SK-N-SH (cell line): ENCODE measurements at regions not wholly inside any gene's neighbourhood (a gene's known extent, or its start where the extent isn't known, plus 50 kb on each side); places are given as distances from the start of the nearest gene placed in this dataset.

Source experiments
- CTCF ChIA-PET: fragments of 300-600, 350-600 bp; formaldehyde crosslinking; extraction: SDS; loops from one replicate; lab custom pipeline; 2021; lab: Yijun Ruan, JAX
- POLR2A ChIA-PET: fragments of 350-600 bp; sonication (Branson Sonifier 250); formaldehyde crosslinking; extraction: SDS; loops from one replicate; lab custom pipeline; 2020; ENCODE audit warnings: antibody characterized with exemption, inconsistent platforms; lab: Yijun Ruan, JAX
- DNase-seq: peaks from one replicate; pipeline ENCODE4 v3.0.0; 2012
- H2AFZ ChIP-seq: fragments of 200-600 bp; sonication (generic); 2 replicates; pipeline ENCODE4 v1.8.1; 2016; ENCODE audit warnings: antibody characterized with exemption, mild to moderate bottlenecking, low read depth
- H3F3A ChIP-seq: fragments of 200-600 bp; sonication (generic); replicated peaks from 2 replicates; pipeline ENCODE3; 2016; ENCODE audit warnings: antibody characterized with exemption, mild to moderate bottlenecking; ENCODE audit not compliant: insufficient read depth
- H3K27ac ChIP-seq, 2 experiments: fragments of 200-500 bp in 1 of 2; fragments of 200-600 bp in 1 of 2; sonication (Bioruptor generic) in 1 of 2; sonication (generic), shearing (Covaris generic) in 1 of 2; 2 replicates each; pipeline versions ENCODE4 v1.5.1 to v1.6.1; 2014 to 2016; ENCODE audit warnings: low read depth in 2 of 2, inconsistent platforms in 1 of 2, low read length in 1 of 2, mild to moderate bottlenecking in 1 of 2, mixed read lengths in 1 of 2
- H3K27me3 ChIP-seq: fragments of 200-600 bp; sonication (generic), shearing (Covaris generic); 2 replicates; pipeline ENCODE4 v1.6.1; 2016; ENCODE audit warnings: mixed run types; ENCODE audit not compliant: insufficient read depth
- H3K36me3 ChIP-seq, 2 experiments: fragments of 200-500 bp in 1 of 2; fragments of 200-600 bp in 1 of 2; sonication (Bioruptor generic) in 1 of 2; sonication (generic) in 1 of 2; replicated peaks in 1 of 2; 2 replicates each; pipeline versions ENCODE3 to v1.5.1; 2014 to 2016; ENCODE audit warnings: low read length in 1 of 2, mild to moderate bottlenecking in 1 of 2; ENCODE audit not compliant: insufficient read depth in 2 of 2, control insufficient read depth in 1 of 2
- H3K4me1 ChIP-seq, 2 experiments: fragments of 200-500 bp in 1 of 2; fragments of 200-600 bp in 1 of 2; sonication (Bioruptor generic) in 1 of 2; sonication (generic), shearing (Covaris generic) in 1 of 2; 2 replicates each; pipeline versions ENCODE4 v1.5.1 to v1.6.1; 2014 to 2016; ENCODE audit warnings: low read depth in 1 of 2, low read length in 1 of 2, mixed run types in 1 of 2; ENCODE audit not compliant: insufficient read depth in 2 of 2, control insufficient read depth in 1 of 2
- H3K4me2 ChIP-seq: fragments of 200-600 bp; sonication (generic), shearing (Covaris generic); 2 replicates; pipeline ENCODE4 v1.6.1; 2017; ENCODE audit warnings: mixed run types
- H3K4me3 ChIP-seq, 2 experiments: fragments of 200-500 bp in 1 of 2; fragments of 200-600 bp in 1 of 2; sonication (Bioruptor generic) in 1 of 2; sonication (generic), shearing (Covaris generic) in 1 of 2; 2 replicates each; pipeline versions ENCODE4 v1.5.1 to v1.8.1; 2014 to 2016; ENCODE audit warnings: low read depth in 2 of 2, inconsistent platforms in 1 of 2, low read length in 1 of 2, mild to moderate bottlenecking in 1 of 2, mixed read lengths in 1 of 2, moderate library complexity in 1 of 2
- H3K79me2 ChIP-seq: fragments of 200-600 bp; sonication (generic); 2 replicates; pipeline ENCODE4 v1.8.1; 2017; ENCODE audit warnings: mild to moderate bottlenecking; ENCODE audit not compliant: insufficient read depth
- H3K9ac ChIP-seq: fragments of 200-600 bp; sonication (generic); 2 replicates; pipeline ENCODE4 v1.6.1; 2017; ENCODE audit warnings: mixed run types
- H3K9me2 ChIP-seq: fragments of 200-600 bp; sonication (generic); 2 replicates; pipeline ENCODE4 v1.6.1; 2017; ENCODE audit warnings: mixed run types
- H3K9me3 ChIP-seq: fragments of 200-600 bp; sonication (generic); 2 replicates; pipeline ENCODE4 v1.6.1; 2017; ENCODE audit warnings: mixed run types, mild to moderate bottlenecking, moderate library complexity
- H4K20me1 ChIP-seq: fragments of 200-600 bp; sonication (generic); 2 replicates; pipeline ENCODE4 v1.6.1; 2017; ENCODE audit warnings: mild to moderate bottlenecking, mixed run types; ENCODE audit not compliant: insufficient read depth
- CHD2 ChIP-seq: fragments of 150-350 bp; IDR thresholded peaks from 2 replicates; pipeline ENCODE4 v1.6.1; 2018; ENCODE audit warnings: low read length; ENCODE audit not compliant: partially characterized antibody
- CTCF ChIP-seq: fragments of 200-600 bp; sonication (generic); IDR thresholded peaks from 2 replicates; pipeline ENCODE4 v1.6.1; 2017; ENCODE audit warnings: antibody characterized with exemption, mild to moderate bottlenecking, moderate library complexity
- FOXJ3 ChIP-seq: sonication (generic); formaldehyde crosslinking; IDR thresholded peaks from 2 replicates; pipeline ENCODE4 v1.5.1; 2020; ENCODE audit warnings: mild to moderate bottlenecking, missing genetic modification reagents
- FOXM1 ChIP-seq: IDR thresholded peaks from 2 replicates; pipeline ENCODE4 v1.4.0; 2012; ENCODE audit warnings: low read depth, mild to moderate bottlenecking
- IRF3 ChIP-seq: fragments of 150-350 bp; IDR thresholded peaks from 2 replicates; pipeline ENCODE4 v1.6.1; 2016; ENCODE audit warnings: mild to moderate bottlenecking, low read depth, low read length
- MEF2A ChIP-seq: IDR thresholded peaks from 2 replicates; pipeline ENCODE4 v1.4.0; 2012; ENCODE audit warnings: low read depth, borderline replicate concordance
- RCOR1 ChIP-seq: fragments of 150-350 bp; IDR thresholded peaks from 2 replicates; pipeline ENCODE4 v1.6.1; 2017; ENCODE audit warnings: antibody characterized with exemption, low read length
- REST ChIP-seq: IDR thresholded peaks from 2 replicates; pipeline ENCODE4 v1.6.1; 2012; ENCODE audit warnings: mild to moderate bottlenecking, low read depth, low read length, moderate library complexity
- RXRA ChIP-seq: IDR thresholded peaks from 2 replicates; pipeline ENCODE4 v1.4.0; 2012; ENCODE audit warnings: low read depth, mild to moderate bottlenecking, borderline replicate concordance
- SIN3A ChIP-seq: IDR thresholded peaks from 2 replicates; pipeline ENCODE4 v1.6.1; 2012; ENCODE audit warnings: low read depth, mild to moderate bottlenecking, low read length, moderate library complexity, borderline replicate concordance
- TCF12 ChIP-seq: IDR thresholded peaks from 2 replicates; pipeline ENCODE4 v1.4.0; 2012
- TEAD4 ChIP-seq: IDR thresholded peaks from 2 replicates; pipeline ENCODE4 v1.4.0; 2012; ENCODE audit warnings: mild to moderate bottlenecking, borderline replicate concordance; ENCODE audit not compliant: insufficient read depth
- USF1 ChIP-seq: IDR thresholded peaks from 2 replicates; pipeline ENCODE4 v1.4.0; 2012; ENCODE audit warnings: low read depth, borderline replicate concordance
- ZBTB33 ChIP-seq: IDR thresholded peaks from 2 replicates; pipeline ENCODE4 v1.4.0; 2012; ENCODE audit warnings: low read depth, borderline replicate concordance
- WGBS: methylation state at CpG from one replicate; pipeline ENCODE4 v1.1.6; 2017; ENCODE audit warnings: low lambda C conversion rate; 5-methylcytosine and 5-hydroxymethylcytosine counted together

GRCh38 chr7:67344481-67345193 lies 348.0 kb downstream of the TYW1 start:
- Histone ChIP-seq H3K4me3 (no peak overlapping the region), H3K9ac (no peak overlapping the region), H3K9me3 (peaks cover 4% of the 10 kb centered on the region; the same call in 1 of the 2 replicates), H3K79me2 (no peaks in the 10 kb centered on the region), H2AFZ (no peak overlapping the region), H3K27me3 (no peaks in the 10 kb centered on the region), H3K4me2 (no peak overlapping the region), H3K27ac (no peak overlapping the region), H4K20me1 (no peaks in the 10 kb centered on the region), H3K9me2 (no peaks in the 10 kb centered on the region), H3K36me3 (no peaks in the 10 kb centered on the region), H3F3A (no peaks in the 10 kb centered on the region), H3K4me1 (peaks cover 0 to 9% of the 10 kb centered on the region in 2 experiments; a peak in 1 of 4 replicates)
- DNase-seq = no peak
- 92% methylated on average over 3 of the region's 3 CpGs for WGBS
- CTCF ChIA-PET = interaction anchor here (1.1 to 1.3 kb wide), 2 partner anchors 26 to 27 kb away, joined by 3 read pairs; no protein-coding TSS in a partner anchor
- no peak for TF ChIP-seq IRF3
- TF ChIP-seq FOXM1 = no peak
- no peak for TF ChIP-seq MEF2A
- no peak for TF ChIP-seq RXRA
- TF ChIP-seq SIN3A = no peak
- TF ChIP-seq CTCF = no peak
- no peak for TF ChIP-seq TCF12
- TF ChIP-seq CHD2 = no peak
- TF ChIP-seq ZBTB33 = no peak
- POLR2A ChIA-PET = no interaction called here

- Histone ChIP-seq H3K4me3 (no peak overlapping the region), H2AFZ (no peak overlapping the region), H3K79me2 (no peaks in the 10 kb centered on the region), H3K4me2 (no peak overlapping the region), H3K36me3 (no peaks in the 10 kb centered on the region), H4K20me1 (no peaks in the 10 kb centered on the region), H3K9me2 (no peaks in the 10 kb centered on the region), H3K4me1 (peaks cover 0 to 9% of the 10 kb centered on the region in 2 experiments; a peak in 1 of 4 replicates), H3K9me3 (peaks cover 4% of the 10 kb centered on the region; the same call in 1 of the 2 replicates), H3K27me3 (no peaks in the 10 kb centered on the region), H3K9ac (no peak overlapping the region), H3K27ac (no peak overlapping the region), H3F3A (no peaks in the 10 kb centered on the region)
- ChIA-PET CTCF (interaction anchor here (1.3 kb wide), 1 partner anchor 26 kb away, joined by 3 read pairs; no protein-coding TSS in a partner anchor), POLR2A (no interaction called here)
- no peak for DNase-seq
- 82% methylated on average over 4 of the region's 4 CpGs for WGBS
- TF ChIP-seq FOXM1 (no peak), TEAD4 (no peak), MEF2A (no peak), FOXJ3 (no peak), RCOR1 (no peak), IRF3 (no peak), USF1 (no peak), REST (no peak)
Measured at GRCh38 chr7:67346126-67346525, 349.5 kb downstream of the TYW1 start.
